GM06990 (cell line): ENCODE measurements at regions not wholly inside any gene's neighbourhood (a gene's known extent, or its start where the extent isn't known, plus 50 kb on each side); places are given as distances from the start of the nearest gene placed in this dataset.

ENCODE experiments used
- DNase-seq: peaks from one replicate; pipeline ENCODE4 v3.0.0-alpha.2; 2011; ENCODE audit not compliant: insufficient read length; ENCODE audit errors: extremely low read depth
- H3K27me3 ChIP-seq: replicated peaks from 2 replicates; pipeline ENCODE4 v1.6.0; 2011; ENCODE audit warnings: low read length; ENCODE audit not compliant: control insufficient read depth, insufficient read depth
- H3K36me3 ChIP-seq: 2 replicates; pipeline ENCODE4 v1.5.1; 2011; ENCODE audit warnings: low read length; ENCODE audit not compliant: control insufficient read depth, insufficient read depth
- H3K4me3 ChIP-seq: replicated peaks from 2 replicates; pipeline ENCODE4 v1.5.1; 2011; ENCODE audit warnings: low read depth, mild to moderate bottlenecking, control low read depth, low read length
- TF ChIP-seq, protein P1 (sequence below): IDR thresholded peaks from 2 replicates; pipeline ENCODE4 v1.5.1; 2011; ENCODE audit warnings: low read length, control low read depth, mild to moderate bottlenecking, inconsistent platforms; ENCODE audit not compliant: insufficient read depth, poor library complexity, severe bottlenecking

DNA sequence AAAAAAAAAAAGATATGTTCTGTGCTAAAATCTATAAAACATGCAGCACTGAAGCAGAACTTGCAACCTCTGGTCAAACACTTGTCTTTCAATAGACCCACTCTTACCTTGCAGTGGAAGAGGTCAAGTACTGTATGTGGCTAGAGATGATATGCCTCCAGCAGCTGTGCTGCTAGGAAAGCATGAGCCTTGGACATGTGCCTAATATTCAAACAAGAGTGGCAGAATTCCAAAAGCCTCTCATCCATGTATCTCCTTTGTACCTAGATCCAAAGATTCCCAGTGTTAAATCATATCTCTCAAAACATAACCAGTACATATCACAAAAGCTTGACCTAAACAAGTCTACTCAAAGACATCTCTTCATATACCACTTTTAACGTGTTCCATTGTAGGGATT, 105.0 kb upstream of the CPNE8 start:
- no peak for DNase-seq

DNA sequence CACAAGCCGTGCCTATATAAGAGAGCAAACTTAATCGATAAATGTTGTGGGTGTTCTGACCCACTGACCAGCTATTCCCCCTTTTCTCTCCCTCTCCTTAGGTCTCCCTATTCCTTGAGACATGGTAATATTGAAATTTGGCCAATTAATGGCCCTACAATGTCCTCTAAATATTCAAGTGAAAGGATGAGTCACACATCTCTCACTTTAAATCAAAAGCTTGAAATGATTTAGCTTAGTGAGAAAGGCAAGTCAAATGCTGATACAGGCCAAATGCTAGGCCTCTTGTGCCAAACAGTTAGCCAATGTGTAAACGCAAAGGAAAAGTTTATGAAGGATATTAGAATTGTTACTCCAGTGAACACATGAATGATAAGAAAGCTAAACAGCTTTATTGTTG, 102.2 kb upstream of the CPNE8 start:
- no peaks in the 10 kb centered on the region for H3K27me3 ChIP-seq
- no peak for DNase-seq
- no peaks in the 10 kb centered on the region for H3K36me3 ChIP-seq
- H3K4me3 ChIP-seq = no peak overlapping the region
- TF ChIP-seq, protein P1, sequence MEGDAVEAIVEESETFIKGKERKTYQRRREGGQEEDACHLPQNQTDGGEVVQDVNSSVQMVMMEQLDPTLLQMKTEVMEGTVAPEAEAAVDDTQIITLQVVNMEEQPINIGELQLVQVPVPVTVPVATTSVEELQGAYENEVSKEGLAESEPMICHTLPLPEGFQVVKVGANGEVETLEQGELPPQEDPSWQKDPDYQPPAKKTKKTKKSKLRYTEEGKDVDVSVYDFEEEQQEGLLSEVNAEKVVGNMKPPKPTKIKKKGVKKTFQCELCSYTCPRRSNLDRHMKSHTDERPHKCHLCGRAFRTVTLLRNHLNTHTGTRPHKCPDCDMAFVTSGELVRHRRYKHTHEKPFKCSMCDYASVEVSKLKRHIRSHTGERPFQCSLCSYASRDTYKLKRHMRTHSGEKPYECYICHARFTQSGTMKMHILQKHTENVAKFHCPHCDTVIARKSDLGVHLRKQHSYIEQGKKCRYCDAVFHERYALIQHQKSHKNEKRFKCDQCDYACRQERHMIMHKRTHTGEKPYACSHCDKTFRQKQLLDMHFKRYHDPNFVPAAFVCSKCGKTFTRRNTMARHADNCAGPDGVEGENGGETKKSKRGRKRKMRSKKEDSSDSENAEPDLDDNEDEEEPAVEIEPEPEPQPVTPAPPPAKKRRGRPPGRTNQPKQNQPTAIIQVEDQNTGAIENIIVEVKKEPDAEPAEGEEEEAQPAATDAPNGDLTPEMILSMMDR = no peak

More for the DNA sequence above, 105.0 kb upstream of the CPNE8 start:
- H3K36me3 ChIP-seq = no peaks in the 10 kb centered on the region
- no peak overlapping the region for H3K4me3 ChIP-seq
- TF ChIP-seq, protein P1 = no peak
- no peaks in the 10 kb centered on the region for H3K27me3 ChIP-seq

DNA sequence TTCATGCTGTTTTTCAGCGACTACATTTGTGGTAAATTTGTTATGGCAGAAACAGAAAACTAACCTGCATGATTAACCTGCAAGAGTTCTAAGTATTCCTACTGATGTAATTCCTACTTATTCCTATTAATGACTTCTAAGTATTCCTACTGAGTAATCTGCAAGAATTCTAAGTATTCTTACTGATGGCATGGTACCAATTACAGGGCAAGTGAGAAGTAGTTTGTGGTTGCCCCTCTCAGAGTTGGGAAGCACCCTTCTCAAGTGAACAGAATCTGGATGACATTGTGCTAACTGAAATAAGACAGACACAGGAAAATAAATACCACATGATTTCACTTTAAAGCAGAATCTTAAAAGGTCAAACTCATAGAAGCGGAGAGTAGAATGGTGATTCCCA, 100.9 kb upstream of the CPNE8 start:
- no peaks in the 10 kb centered on the region for H3K27me3 ChIP-seq
- TF ChIP-seq, protein P1 = no peak
- H3K4me3 ChIP-seq = no peak overlapping the region
- no peak for DNase-seq
- no peaks in the 10 kb centered on the region for H3K36me3 ChIP-seq

DNA sequence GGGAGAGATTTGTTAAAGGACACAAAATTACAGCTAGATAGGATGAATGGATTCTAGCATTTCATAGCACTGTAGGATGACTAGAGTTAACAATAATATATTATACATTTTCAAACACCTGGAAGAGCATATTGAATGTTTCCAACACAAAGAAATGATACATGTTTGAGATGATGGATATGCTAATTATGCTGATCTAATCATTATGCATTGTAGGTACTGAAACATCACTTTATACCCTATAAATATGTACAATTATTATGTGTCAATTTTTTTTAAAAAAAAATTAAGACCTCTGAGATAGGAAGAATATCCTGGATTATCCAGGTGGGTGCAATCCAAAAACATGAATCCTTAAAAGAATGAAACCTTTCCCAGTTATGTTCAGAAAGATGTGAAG, 100.3 kb upstream of the CPNE8 start:
- DNase-seq = no peak
- TF ChIP-seq, protein P1 = no peak
- no peaks in the 10 kb centered on the region for H3K36me3 ChIP-seq

DNA sequence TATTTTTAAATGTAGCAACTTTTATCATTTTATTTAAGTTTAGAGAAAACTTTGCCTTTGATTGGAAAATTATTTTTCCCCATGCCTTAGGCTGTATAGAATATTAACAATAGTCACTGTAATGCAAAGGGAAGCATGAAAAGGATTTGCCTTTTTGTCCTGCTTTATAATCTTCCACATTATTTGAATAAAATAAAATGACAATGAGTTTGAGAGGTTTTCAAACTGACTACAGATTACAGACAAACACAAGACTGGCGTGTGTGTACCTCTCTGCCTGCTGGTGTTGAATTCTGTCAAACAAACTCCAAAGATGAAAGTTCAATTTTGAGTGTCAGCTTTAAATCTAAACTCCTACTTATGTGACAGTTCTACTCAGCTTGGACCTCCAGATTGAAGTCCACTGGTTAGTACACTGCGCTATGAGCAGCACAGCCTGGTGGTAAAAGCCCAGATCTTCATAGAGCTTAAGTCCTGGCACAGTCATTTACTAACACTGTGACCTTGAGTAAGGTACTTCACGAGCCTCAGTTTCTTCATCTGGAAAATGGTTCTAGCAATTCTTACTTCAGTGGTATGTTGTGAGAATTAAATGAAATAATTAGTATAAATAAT, 98.3 kb upstream of the CPNE8 start:
- no peak overlapping the region for H3K4me3 ChIP-seq
- TF ChIP-seq, protein P1 = no peak
- no peaks in the 10 kb centered on the region for H3K36me3 ChIP-seq
- H3K27me3 ChIP-seq = no peaks in the 10 kb centered on the region
- no peak for DNase-seq

More for the DNA sequence above, 100.3 kb upstream of the CPNE8 start:
- no peak overlapping the region for H3K4me3 ChIP-seq
- no peaks in the 10 kb centered on the region for H3K27me3 ChIP-seq

DNA sequence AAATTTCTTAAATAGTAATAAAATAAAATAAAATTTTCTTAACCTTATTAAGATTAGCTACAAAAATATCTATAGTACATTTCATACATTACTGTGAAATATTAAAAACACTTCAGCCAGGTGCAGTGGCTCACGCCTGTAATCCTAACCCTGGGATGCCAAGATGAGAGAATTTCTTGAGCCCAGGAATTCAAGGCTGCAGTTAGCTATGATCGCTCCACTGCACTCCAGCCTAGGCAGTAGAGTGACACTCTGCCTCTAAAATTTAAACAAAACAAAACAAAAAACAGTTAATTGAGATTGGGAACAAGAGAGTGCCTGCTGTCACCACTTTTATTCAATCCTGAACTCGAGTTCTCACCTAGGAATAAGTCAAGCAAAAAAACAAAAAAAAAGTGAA, 95.0 kb upstream of the CPNE8 start:
- TF ChIP-seq, protein P1 = no peak
- Histone ChIP-seq H3K36me3 (no peaks in the 10 kb centered on the region), H3K4me3 (no peak overlapping the region), H3K27me3 (no peaks in the 10 kb centered on the region)
- DNase-seq = no peak
